Glutamatergic neuron (in vitro differentiated cells): ENCODE measurements at regions not wholly inside any gene's neighbourhood (a gene's known extent, or its start where the extent isn't known, plus 50 kb on each side); places are given as distances from the start of the nearest gene placed in this dataset.

Experiments
- DNase-seq: peaks from one replicate; pipeline ENCODE4 v3.0.0; 2022
- H3K27ac Mint-ChIP-seq: one replicate; pipeline ENCODE4 v1.8.0; 2020; ENCODE audit warnings: mild to moderate bottlenecking, mixed read lengths, inconsistent platforms; ENCODE audit not compliant: unreplicated experiment
- H3K27me3 Mint-ChIP-seq: one replicate; pipeline ENCODE4 v1.8.0; 2020; ENCODE audit warnings: mild to moderate bottlenecking, moderate library complexity, mixed read lengths, inconsistent platforms; ENCODE audit not compliant: unreplicated experiment
- H3K36me3 Mint-ChIP-seq: one replicate; pipeline ENCODE4 v1.8.0; 2020; ENCODE audit warnings: mild to moderate bottlenecking, mixed read lengths, inconsistent platforms; ENCODE audit not compliant: unreplicated experiment
- H3K4me1 Mint-ChIP-seq: one replicate; pipeline ENCODE4 v1.8.0; 2020; ENCODE audit warnings: mild to moderate bottlenecking, low read depth, mixed read lengths, inconsistent platforms; ENCODE audit not compliant: unreplicated experiment
- H3K4me3 Mint-ChIP-seq: one replicate; pipeline ENCODE4 v1.8.0; 2020; ENCODE audit warnings: mild to moderate bottlenecking, mixed read lengths, inconsistent platforms; ENCODE audit not compliant: unreplicated experiment
- H3K9me3 Mint-ChIP-seq: one replicate; pipeline ENCODE4 v1.8.0; 2020; ENCODE audit warnings: mild to moderate bottlenecking, moderate library complexity, mixed read lengths, inconsistent platforms; ENCODE audit not compliant: unreplicated experiment
- TF ChIP-seq, protein P1 (sequence below): fragments of 200-600 bp; sonication (generic); IDR thresholded peaks from one replicate; pipeline ENCODE4 v1.5.0; 2021; ENCODE audit not compliant: partially characterized antibody, unreplicated experiment

GRCh38 chr7:16095171-16095950 lies 326.0 kb downstream of the CRPPA start:
- Mint-ChIP-seq H3K9me3 (peaks cover 2% of the 10 kb centered on the region), H3K27me3 (no peaks in the 10 kb centered on the region), H3K36me3 (no peaks in the 10 kb centered on the region), H3K4me1 (no peaks in the 10 kb centered on the region), H3K4me3 (no peak overlapping the region), H3K27ac (no peak overlapping the region)
- DNase-seq = no peak
- TF ChIP-seq, protein P1, sequence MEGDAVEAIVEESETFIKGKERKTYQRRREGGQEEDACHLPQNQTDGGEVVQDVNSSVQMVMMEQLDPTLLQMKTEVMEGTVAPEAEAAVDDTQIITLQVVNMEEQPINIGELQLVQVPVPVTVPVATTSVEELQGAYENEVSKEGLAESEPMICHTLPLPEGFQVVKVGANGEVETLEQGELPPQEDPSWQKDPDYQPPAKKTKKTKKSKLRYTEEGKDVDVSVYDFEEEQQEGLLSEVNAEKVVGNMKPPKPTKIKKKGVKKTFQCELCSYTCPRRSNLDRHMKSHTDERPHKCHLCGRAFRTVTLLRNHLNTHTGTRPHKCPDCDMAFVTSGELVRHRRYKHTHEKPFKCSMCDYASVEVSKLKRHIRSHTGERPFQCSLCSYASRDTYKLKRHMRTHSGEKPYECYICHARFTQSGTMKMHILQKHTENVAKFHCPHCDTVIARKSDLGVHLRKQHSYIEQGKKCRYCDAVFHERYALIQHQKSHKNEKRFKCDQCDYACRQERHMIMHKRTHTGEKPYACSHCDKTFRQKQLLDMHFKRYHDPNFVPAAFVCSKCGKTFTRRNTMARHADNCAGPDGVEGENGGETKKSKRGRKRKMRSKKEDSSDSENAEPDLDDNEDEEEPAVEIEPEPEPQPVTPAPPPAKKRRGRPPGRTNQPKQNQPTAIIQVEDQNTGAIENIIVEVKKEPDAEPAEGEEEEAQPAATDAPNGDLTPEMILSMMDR = no peak

- Mint-ChIP-seq H3K4me1 (no peaks in the 10 kb centered on the region), H3K27ac (no peak overlapping the region), H3K36me3 (no peaks in the 10 kb centered on the region), H3K27me3 (no peaks in the 10 kb centered on the region), H3K9me3 (peaks cover 2% of the 10 kb centered on the region), H3K4me3 (no peak overlapping the region)
- DNase-seq = no peak
- TF ChIP-seq, protein P1 = no peak
Observed at GRCh38 chr7:16094651-16095050, 326.7 kb downstream of the CRPPA start.

GRCh38 chr7:16092711-16093110 lies 328.6 kb downstream of the CRPPA start:
- TF ChIP-seq, protein P1 = no peak
- no peaks in the 10 kb centered on the region for H3K36me3 Mint-ChIP-seq
- no peak overlapping the region for H3K27ac Mint-ChIP-seq
- no peaks in the 10 kb centered on the region for H3K27me3 Mint-ChIP-seq
- no peak for DNase-seq
- H3K4me3 Mint-ChIP-seq = no peak overlapping the region
- no peaks in the 10 kb centered on the region for H3K9me3 Mint-ChIP-seq
- no peaks in the 10 kb centered on the region for H3K4me1 Mint-ChIP-seq

GRCh38 chr7:16091701-16092310 lies 329.5 kb downstream of the CRPPA start:
- DNase-seq = no peak
- Mint-ChIP-seq H3K27me3 (no peaks in the 10 kb centered on the region), H3K4me3 (no peak overlapping the region), H3K36me3 (no peaks in the 10 kb centered on the region), H3K9me3 (no peaks in the 10 kb centered on the region), H3K4me1 (no peaks in the 10 kb centered on the region), H3K27ac (no peak overlapping the region)
- TF ChIP-seq, protein P1 = no peak

- Mint-ChIP-seq H3K27me3 (no peaks in the 10 kb centered on the region), H3K4me1 (no peaks in the 10 kb centered on the region), H3K4me3 (no peak overlapping the region), H3K9me3 (no peaks in the 10 kb centered on the region), H3K27ac (no peak overlapping the region), H3K36me3 (no peaks in the 10 kb centered on the region)
- no peak for DNase-seq
- TF ChIP-seq, protein P1 = no peak
Observed at GRCh38 chr7:16089801-16090200, 331.5 kb downstream of the CRPPA start.
